ENCODE measurements at regions not wholly inside any gene's neighbourhood (a gene's known extent, or its start where the extent isn't known, plus 50 kb on each side); places are given as distances from the start of the nearest gene placed in this dataset.

DNA sequence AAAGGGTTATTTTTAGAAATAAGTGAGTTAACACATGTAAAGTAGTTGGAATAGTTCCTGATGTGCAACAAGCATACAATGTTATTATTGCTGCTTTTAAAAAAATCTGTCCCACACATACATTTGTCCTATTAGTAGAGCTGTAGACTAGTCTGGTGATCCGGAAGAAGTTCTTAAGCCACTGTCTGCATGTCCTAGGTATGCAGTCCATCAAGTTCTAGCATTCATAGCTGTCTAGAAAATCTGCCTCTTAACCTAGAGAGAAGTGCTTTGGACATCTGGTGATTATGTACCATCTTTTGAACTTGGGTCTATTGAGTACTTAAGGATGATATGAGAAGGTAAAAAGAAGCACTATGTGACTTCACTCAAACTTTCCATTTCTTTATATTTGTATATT lies 439.9 kb upstream of the NAALADL2 start:
- H3K27ac ChIP-seq: no peak overlapping the region
- no peak overlapping the region for H3K4me3 ChIP-seq
- TF ChIP-seq, protein P1, sequence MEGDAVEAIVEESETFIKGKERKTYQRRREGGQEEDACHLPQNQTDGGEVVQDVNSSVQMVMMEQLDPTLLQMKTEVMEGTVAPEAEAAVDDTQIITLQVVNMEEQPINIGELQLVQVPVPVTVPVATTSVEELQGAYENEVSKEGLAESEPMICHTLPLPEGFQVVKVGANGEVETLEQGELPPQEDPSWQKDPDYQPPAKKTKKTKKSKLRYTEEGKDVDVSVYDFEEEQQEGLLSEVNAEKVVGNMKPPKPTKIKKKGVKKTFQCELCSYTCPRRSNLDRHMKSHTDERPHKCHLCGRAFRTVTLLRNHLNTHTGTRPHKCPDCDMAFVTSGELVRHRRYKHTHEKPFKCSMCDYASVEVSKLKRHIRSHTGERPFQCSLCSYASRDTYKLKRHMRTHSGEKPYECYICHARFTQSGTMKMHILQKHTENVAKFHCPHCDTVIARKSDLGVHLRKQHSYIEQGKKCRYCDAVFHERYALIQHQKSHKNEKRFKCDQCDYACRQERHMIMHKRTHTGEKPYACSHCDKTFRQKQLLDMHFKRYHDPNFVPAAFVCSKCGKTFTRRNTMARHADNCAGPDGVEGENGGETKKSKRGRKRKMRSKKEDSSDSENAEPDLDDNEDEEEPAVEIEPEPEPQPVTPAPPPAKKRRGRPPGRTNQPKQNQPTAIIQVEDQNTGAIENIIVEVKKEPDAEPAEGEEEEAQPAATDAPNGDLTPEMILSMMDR (IDR thresholded peaks at IDR 0.05): no peak
- no peak for DNase-seq (ENCODE audit: low spot score)

DNA sequence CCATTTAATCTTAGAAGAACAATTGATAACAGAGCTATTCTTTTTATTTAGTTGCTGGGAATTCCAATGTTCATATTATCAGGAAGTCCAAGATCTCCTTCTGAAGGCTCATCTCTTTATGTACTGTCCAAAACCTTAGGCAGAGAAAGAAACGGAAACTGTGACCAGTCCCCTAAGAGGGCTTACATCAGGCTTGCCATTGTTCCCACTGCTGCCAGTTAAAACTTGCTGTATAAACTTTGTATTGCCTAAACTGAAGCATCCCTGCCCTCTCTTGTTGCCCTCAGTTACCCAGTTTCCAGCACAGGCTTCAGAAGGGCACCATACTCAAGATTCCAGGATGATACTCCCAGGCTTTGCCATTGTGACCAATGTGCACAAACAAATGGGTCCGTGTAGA lies 435.2 kb upstream of the NAALADL2 start:
- TF ChIP-seq, protein P1 (IDR thresholded peaks at IDR 0.05): no peak
- Histone ChIP-seq H3K27ac (no peak overlapping the region), H3K4me3 (no peak overlapping the region)
- DNase-seq (ENCODE audit: low spot score): no peak

DNA sequence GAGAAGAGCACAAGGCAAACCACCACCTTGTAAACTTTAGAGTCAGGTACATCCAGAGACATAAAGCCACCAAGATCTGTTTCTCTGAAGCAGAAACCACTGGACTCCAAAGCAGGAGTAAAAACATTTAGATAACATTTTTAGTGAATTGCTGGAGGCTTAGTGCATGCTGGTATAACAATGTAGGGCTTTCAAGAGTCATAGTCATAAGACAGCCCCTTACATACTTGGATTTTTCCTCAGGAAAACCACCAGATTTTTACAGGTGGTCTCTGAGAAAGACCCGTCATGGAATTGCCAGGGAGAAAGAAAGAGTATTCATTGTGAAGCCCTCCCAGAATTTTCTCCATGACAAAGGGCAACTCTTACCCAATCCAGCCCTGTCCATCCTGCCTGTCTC lies 434.5 kb upstream of the NAALADL2 start:
- no peak overlapping the region for H3K27ac ChIP-seq
- no peak overlapping the region for H3K4me3 ChIP-seq
- DNase-seq (ENCODE audit: low spot score): no peak
- TF ChIP-seq, protein P1 (IDR thresholded peaks at IDR 0.05): no peak

DNA sequence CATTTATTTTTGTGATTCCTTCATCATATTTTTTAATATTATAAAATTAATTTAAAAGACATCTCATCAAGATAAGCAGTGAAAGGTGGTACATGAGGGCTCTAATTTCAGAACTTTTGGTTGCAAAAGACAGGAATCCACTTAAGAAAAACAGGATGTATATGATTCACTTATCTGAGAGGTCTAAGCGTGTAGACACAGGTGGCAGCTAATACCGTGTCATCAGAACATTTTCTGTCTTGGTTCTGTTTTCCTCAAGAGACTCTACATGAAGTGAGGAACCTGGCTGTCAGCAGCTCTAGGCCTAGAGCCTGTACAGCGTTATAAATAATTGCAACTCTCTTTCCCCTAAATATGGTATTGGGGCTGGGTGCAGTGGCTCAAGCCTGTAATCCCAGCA lies 433.7 kb upstream of the NAALADL2 start:
- TF ChIP-seq, protein P1 (IDR thresholded peaks at IDR 0.05): no peak
- H3K4me3 ChIP-seq: no peak overlapping the region
- no peak for DNase-seq (ENCODE audit: low spot score)
- no peak overlapping the region for H3K27ac ChIP-seq

DNA sequence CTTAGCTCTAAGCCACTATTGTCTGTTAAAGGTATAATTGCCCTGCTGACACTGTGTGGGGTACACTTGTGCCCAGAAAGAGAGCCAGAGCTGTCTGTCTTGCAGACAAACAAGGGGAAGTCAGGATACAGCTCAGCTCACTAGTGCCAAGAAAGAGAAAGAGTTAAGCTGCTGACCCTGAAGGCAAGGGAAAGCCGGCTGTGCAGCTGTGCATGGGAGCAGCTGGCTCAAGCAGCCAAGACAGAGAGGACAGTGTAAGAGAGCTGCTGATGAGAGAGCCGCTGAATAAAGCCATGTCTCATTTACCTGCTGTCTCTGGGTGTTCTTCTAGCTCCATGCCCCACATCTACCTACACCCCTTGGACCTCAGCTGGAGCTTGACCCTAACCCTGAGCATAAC lies 428.1 kb upstream of the NAALADL2 start:
- Histone ChIP-seq H3K4me3 (no peak overlapping the region), H3K27ac (no peak overlapping the region)
- TF ChIP-seq, protein P1 (IDR thresholded peaks at IDR 0.05): no peak
- DNase-seq (ENCODE audit: low spot score): no peak

DNA sequence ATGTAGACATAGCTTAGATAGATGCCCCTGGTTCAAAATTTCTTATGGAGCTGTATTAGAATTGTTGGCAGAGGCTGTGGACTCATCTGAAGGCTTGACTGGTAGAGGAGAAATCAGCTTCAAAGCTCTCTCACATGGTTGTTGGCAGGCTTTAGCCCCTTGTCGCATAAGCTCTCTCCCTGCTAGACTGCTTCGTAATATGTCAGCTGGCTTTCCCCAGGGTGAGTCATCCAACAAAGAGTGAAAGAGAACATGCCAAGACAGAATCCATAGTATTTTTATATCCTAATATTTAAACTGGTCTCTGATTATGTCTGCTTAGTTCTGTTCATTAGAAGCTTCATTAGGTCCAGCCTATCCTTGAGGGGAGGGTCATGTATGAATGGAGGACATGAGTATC lies 427.4 kb upstream of the NAALADL2 start:
- no peak for DNase-seq (ENCODE audit: low spot score)
- no peak overlapping the region for H3K4me3 ChIP-seq
- TF ChIP-seq, protein P1 (IDR thresholded peaks at IDR 0.05): no peak
- no peak overlapping the region for H3K27ac ChIP-seq

DNA sequence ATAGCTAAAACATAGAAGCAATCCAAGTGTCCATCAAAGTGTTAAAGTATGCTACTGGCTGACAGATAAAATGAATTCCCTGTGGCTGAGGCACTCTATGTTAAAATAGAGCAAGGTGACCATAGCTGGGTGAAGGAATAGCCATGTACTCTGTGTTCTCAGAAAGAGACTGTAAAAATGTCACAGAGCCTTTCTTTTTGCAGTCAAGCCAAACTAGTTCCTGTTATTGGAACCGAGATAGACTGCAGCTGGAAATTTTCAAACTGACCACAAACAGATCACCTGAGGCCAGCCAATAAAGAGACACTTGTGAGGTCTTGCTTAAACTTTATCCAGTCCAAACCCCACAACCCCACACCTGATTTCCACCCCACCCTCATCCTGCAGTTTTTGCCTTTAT lies 422.8 kb upstream of the NAALADL2 start:
- Histone ChIP-seq H3K27ac (no peak overlapping the region), H3K4me3 (no peak overlapping the region)
- DNase-seq (ENCODE audit: low spot score): no peak
- TF ChIP-seq, protein P1 (IDR thresholded peaks at IDR 0.05): no peak

Measured in coronary artery (tissue), 2 donors.